ENCODE measurements at regions not wholly inside any gene's neighbourhood (a gene's known extent, or its start where the extent isn't known, plus 50 kb on each side); places are given as distances from the start of the nearest gene placed in this dataset.

- no peak for DNase-seq
These were observed 57.1 kb downstream of the FAM47B start for GRCh38 chrX:34999702-35000101.

- DNase-seq, result no peak
These were observed 63.8 kb downstream of the FAM47B start for GRCh38 chrX:35006361-35006760.

- no peak for DNase-seq
These were observed 73.0 kb downstream of the FAM47B start for GRCh38 chrX:35015621-35016020.

- no peak for DNase-seq
These were observed 73.5 kb downstream of the FAM47B start for GRCh38 chrX:35016051-35016450.

GRCh38 chrX:35017284-35017683, 74.7 kb downstream of the FAM47B start:
- DNase-seq, result no peak

- no peak for DNase-seq
These were observed 81.1 kb downstream of the FAM47B start for GRCh38 chrX:35023683-35024082.

GRCh38 chrX:35025820-35026219, 83.2 kb downstream of the FAM47B start:
- no peak for DNase-seq

- DNase-seq, result no peak
These were observed 98.3 kb downstream of the FAM47B start for GRCh38 chrX:35040871-35041270.

GRCh38 chrX:35046660-35047296, 104.2 kb downstream of the FAM47B start:
- DNase-seq, result no peak

- no peak for DNase-seq
These were observed 133.5 kb downstream of the FAM47B start for GRCh38 chrX:35076061-35076460.

GRCh38 chrX:35090801-35091200, 148.2 kb downstream of the FAM47B start:
- no peak for DNase-seq

- DNase-seq, result peak; percentile 5
These were observed 155.8 kb downstream of the FAM47B start for GRCh38 chrX:35098419-35098818.

- DNase-seq, result no peak
These were observed 159.3 kb downstream of the FAM47B start for GRCh38 chrX:35101901-35102300.

GRCh38 chrX:35104626-35105025, 162.0 kb downstream of the FAM47B start:
- no peak for DNase-seq

GRCh38 chrX:35115205-35115604, 172.6 kb downstream of the FAM47B start:
- DNase-seq, result no peak

GRCh38 chrX:35122756-35123155, 180.2 kb downstream of the FAM47B start:
- no peak for DNase-seq

GRCh38 chrX:35149517-35149916, 206.9 kb downstream of the FAM47B start:
- DNase-seq, result no peak

GRCh38 chrX:35150052-35150451, 207.5 kb downstream of the FAM47B start:
- DNase-seq, result no peak

GRCh38 chrX:35150642-35151239, 208.1 kb downstream of the FAM47B start:
- DNase-seq, result no peak

- peak; percentile 7 for DNase-seq
These were observed 223.4 kb downstream of the FAM47B start for GRCh38 chrX:35166023-35166422.

All from eye (tissue), 1 donor.